HG02885 (cell line): ENCODE measurements at regions not wholly inside any gene's neighbourhood (a gene's known extent, or its start where the extent isn't known, plus 50 kb on each side); places are given as distances from the start of the nearest gene placed in this dataset.
"Not testable (repeated sequence)": the region's sequence is repeated elsewhere in the genome, so short reads cannot be mapped to it uniquely, and the experiment has no call there.

Source experiments
- ATAC-seq: cut with Tn5 transposase; IDR thresholded peaks from one replicate; pipeline ENCODE4 v1.9.1; 2021; ENCODE audit warnings: mild to moderate bottlenecking; ENCODE audit not compliant: unreplicated experiment, poor library complexity

GRCh38 chr12:19623751-19624399, 184.6 kb downstream of the AEBP2 start:
- ATAC-seq: no peak

DNA sequence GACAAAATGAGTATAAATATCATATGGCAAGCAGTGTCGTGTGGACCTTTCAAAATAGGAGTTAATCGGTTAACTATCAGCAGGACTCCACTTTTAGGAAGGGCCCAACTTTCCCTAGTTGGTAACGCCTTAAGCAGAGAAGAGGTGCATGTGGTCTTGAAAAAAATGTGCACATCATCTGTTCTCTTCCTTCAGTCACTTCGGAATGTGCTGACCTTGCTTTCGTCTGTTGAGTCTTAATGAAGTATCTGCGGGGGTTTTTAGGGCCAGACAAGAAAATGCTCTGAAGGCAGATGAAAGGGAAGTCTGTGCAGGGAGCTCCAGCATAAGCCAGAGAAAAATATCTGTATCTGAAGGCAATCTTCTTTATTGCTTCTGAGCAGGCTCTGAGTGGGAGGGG, 185.2 kb downstream of the AEBP2 start:
- no peak for ATAC-seq

GRCh38 chr12:19625551-19625950, 186.3 kb downstream of the AEBP2 start:
- not testable (repeated sequence) for ATAC-seq

GRCh38 chr12:19627719-19628118, 188.4 kb downstream of the AEBP2 start:
- ATAC-seq: no peak

GRCh38 chr12:19630536-19630935, 191.2 kb downstream of the AEBP2 start:
- no peak for ATAC-seq

GRCh38 chr12:19633194-19633593, 193.9 kb downstream of the AEBP2 start:
- ATAC-seq: no peak

DNA sequence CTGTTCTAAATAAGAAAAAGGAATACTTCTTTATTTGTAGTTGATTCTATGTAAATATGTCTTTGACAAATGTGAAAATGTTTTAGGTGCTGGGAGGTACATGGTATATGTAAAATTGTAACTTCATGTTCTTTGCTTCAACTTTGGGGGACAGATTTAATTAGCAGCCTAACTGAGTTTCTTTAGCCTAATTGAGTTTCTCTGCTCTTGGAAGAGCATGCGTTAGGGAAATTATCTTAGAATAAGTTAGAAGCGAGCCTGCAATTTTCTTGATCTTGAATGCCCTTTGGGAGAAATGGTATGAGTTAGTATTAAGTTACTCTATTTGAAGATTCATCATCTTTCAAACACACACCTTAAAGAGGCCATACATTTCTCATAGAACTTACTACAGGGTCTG, 194.3 kb downstream of the AEBP2 start:
- no peak for ATAC-seq

- ATAC-seq: no peak
Measured at GRCh38 chr12:19639781-19640415, 200.6 kb downstream of the AEBP2 start.

- no peak for ATAC-seq
Measured at GRCh38 chr12:19641235-19642080, 202.2 kb downstream of the AEBP2 start.

- no peak for ATAC-seq
Measured at GRCh38 chr12:19642345-19642744, 203.1 kb downstream of the AEBP2 start.

DNA sequence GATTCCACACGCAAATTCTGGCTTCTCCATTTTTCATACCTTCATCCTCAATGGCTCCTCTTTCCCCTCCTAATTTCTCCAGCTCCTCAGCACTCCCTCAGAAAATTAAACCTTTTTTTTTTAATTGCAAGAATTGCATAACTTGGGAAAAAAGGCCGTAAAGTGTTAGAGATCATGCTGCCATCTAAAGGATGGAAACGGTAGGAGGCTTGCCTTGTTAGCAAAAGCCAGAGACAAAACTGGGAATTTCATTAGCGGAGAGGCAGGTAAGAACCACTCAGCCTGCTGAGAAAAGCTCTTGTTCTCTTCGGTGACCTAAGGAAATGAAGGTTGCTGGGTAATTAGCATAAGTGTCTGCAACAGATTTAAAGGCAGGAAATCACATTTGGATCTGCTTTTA, 204.3 kb downstream of the AEBP2 start:
- ATAC-seq: no peak

GRCh38 chr12:19644571-19644970, 205.3 kb downstream of the AEBP2 start:
- no peak for ATAC-seq

GRCh38 chr12:19645823-19646222, 206.5 kb downstream of the AEBP2 start:
- ATAC-seq: no peak

- ATAC-seq: no peak
Measured at GRCh38 chr12:19646599-19646998, 207.3 kb downstream of the AEBP2 start.

DNA sequence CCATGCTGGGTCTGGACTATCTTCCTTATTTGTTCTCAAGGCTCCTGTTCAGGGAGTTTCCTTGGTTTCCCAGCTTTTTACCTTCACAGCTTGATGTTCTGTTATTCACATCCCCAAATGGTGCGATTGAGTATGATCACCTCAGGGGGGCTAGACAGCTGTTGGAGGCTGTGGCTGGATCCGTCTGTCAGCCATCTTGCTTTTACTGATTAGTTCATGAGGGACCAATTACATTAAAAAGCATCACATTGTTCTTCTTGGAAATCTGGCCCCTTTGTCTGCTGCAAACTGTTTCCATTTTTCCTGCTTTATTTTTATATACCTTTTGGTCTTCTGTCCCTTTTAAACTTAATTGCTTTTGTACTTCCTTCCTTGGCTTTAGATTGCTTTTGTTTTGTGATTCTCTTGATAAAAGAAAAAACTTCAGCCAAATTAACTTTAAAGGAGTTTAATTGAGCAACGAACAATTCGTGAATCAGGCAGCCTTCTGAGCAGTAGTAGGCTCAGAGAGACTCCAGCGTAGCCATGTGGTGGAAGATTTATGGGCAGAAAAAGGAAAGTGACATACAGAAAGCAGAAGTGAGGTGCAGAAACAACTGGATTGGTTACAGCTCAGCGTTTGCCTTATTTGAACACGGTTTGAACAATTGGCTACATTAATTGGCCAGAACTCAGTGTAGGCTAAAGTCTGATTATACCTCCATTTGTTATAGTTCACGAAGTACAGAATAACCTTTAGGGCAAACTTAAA, 208.7 kb downstream of the AEBP2 start:
- ATAC-seq: no peak

- ATAC-seq: no peak
Measured at GRCh38 chr12:19648591-19648990, 209.3 kb downstream of the AEBP2 start.

DNA sequence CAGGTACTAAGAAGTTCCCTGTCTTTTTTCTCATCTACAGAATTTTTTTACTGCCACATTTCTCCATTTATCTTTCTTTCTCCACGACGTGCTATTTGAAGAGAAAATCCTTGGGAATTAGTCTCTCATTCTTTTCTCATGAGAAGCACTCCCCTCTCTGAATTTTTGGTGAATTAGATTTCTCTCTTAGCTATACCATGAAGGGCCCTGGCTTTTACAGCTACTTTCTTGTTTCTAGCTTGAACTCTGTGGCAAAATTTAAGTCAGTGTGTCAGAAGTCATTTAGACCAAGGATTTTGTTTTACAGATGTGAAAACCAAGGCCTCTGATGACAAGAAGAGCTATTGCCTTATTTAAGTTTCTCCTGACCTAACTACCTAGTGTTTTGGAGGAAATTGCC, 213.1 kb downstream of the AEBP2 start:
- ATAC-seq: no peak

DNA sequence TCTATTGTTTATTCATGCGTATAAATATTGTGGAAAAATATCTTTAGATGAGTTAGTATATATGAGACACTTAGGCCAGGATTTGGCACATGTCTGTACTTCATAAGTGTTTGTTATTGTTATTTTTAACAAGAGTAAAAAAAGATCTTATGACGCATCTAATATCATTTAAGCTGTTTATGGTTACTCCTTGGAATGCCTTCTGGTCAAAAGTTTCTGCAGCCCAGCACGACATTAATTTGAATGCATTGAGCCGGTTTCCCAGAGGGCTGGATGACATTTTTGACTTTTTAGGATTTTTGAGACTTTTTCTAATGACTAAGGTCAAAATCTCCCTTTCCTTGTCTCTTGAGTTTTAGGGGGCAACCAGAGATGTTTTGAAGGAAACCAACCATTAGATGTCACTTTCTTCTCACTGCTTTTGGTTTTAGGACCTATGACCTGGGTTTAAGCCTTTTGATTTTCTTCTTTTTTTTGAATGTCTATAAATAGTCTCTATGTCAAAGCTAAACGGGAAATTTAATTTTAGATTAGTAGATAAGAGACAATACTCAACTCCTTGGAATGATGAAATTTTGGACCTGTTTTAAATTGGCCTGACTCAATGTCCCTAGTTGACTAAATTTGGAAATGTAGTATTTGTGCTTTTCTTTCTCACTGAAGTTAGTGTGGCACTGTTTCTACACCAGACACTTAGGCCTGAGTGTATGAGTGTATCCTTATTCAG, 215.5 kb downstream of the AEBP2 start:
- no peak for ATAC-seq

GRCh38 chr12:19657118-19657731, 217.9 kb downstream of the AEBP2 start:
- ATAC-seq: no peak

- ATAC-seq: no peak
Measured at GRCh38 chr12:19657732-19658130, 218.4 kb downstream of the AEBP2 start.
